GM21526 (cell line): ENCODE measurements at regions not wholly inside any gene's neighbourhood (a gene's known extent, or its start where the extent isn't known, plus 50 kb on each side); places are given as distances from the start of the nearest gene placed in this dataset.

Source experiments
- ATAC-seq: cut with Tn5 transposase; IDR thresholded peaks from one replicate; pipeline ENCODE4 v1.9.1; 2021; ENCODE audit warnings: moderate library complexity; ENCODE audit not compliant: unreplicated experiment, low FRiP score

DNA sequence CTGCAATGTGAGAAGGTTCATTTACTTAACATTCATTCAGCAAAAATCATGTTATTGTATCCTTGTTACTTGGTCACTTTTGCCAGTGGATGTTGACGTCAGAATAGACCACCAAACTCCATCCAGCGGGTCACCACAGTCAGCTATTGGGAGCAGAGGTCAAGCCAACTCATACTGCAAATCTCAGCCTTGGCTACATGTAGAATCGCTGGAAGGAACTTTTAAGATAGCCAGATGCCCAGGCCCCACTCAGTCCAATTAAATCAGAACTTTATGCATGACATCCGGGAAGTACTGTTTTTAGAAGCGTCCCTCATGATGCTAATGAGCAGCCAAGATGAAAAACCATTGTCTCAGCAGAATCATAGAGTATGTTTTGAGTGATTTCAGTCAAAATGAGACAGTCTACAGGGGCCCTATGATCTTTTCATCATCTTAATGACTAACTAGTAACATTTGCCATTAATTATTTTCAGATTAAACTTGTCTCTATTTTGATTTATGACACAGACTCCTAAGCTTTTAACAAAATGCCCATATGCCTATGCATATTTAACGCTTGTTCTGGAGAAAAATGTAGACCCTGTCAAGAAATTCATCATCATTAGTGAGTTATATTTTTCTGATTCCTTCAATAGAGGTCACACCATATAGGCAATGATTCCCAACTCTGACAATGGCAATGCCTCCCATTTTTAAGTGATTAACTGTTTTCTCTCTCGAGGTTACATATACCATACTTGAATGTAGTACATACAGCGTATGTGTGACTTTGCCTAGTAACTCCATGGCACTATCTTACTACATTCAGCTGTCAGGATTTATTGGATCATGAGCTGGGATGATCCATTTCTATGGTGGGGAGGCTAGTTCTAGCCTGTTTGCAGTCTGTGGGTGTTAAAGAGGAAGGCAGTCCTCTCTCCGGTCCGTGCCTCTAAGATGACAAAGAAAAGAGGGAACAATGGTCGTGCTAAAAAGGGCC is 63.7 kb upstream of the CCBE1 start:
- ATAC-seq, result no peak

DNA sequence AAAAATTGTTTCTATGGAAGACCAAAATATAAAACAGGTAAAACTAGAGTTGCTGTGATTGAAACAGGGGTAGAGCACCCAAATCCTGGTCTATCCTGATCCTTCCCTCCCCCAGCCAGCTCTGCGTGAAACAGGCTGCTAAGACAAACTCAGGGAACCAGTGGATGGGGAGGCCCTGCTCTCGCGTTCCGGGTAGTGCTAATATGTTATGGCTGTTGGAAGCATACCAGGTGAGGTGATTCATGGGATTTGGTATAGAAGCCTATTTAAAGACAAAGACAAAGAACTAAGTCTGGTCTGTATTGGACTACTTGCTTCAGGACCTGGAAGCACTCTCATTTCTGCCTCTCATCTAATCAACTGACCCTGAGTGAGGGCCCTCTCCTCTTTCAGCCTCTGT is 63.0 kb upstream of the CCBE1 start:
- no peak for ATAC-seq

DNA sequence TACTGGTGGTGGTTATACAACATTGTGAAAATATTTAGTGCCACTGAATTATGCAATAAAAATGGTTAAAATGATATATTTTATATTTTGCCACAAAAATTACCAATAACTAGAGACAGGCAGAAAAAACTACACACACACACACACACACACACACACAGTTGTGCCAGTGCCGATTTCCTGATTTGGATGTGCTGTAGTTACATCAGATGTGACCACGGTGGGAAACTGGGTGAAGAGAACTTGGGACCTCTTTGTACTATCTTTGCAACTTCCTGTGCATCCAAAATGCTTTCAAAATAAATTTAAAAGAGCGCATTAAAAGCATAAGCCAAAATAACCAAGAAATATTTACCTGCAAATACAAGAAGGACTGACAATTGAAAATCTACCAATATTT is 61.6 kb upstream of the CCBE1 start:
- ATAC-seq, result no peak

DNA sequence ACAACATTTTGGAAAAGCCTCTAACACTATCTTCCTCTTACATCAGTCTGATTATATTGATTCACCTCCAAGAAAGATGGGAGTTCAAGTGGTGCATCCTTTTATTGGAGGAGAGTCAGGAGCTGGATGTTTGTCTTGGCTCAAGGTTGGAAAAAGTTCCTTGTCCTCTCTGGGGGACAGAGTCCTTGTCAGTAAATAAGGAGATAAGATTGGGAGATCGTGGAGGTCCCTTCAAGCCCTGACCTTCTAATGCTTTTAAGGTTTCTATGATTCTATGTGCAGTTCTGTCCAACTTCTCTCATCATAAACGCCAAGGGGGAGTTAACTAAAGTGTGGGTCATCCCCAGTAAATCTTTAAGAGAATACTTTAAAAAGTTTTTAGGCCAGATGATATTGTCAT is 60.9 kb upstream of the CCBE1 start:
- ATAC-seq, result no peak

DNA sequence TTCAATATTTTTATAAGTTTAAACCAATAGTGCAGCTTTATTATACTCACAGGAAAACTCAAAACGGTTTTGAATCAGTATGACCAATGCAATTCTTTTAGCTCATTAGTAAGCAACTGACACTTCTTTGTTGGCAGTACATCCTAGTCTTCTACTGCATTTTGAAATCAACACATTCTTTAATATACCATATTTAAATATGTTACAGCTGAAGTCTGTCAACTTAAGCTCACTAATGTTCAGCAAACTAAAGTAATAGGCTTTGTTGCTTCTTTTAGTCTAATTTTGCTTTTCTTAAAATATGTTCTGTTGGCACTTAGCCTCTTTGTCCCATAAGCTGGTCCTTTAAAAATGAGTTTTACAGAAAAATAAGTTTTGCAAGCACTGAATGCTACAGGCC is 55.4 kb upstream of the CCBE1 start:
- no peak for ATAC-seq

DNA sequence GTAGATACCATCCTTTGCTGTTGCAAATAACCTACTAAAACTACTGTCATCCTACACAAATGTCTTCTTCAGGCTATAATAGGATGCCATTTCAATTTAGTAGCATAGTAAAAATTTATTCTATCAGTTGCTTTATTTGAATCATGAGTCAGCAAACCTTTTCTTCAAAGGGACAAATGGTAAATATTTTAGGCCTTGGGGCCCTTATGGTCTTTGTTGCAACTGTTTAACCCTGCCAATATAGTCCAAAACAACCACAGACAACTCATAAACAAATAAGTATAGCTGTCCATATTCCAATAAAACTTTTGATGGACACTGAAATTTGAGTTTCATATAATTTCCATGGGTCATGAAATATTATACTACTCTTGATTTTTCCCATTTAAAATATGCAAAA is 54.0 kb upstream of the CCBE1 start:
- no peak for ATAC-seq

DNA sequence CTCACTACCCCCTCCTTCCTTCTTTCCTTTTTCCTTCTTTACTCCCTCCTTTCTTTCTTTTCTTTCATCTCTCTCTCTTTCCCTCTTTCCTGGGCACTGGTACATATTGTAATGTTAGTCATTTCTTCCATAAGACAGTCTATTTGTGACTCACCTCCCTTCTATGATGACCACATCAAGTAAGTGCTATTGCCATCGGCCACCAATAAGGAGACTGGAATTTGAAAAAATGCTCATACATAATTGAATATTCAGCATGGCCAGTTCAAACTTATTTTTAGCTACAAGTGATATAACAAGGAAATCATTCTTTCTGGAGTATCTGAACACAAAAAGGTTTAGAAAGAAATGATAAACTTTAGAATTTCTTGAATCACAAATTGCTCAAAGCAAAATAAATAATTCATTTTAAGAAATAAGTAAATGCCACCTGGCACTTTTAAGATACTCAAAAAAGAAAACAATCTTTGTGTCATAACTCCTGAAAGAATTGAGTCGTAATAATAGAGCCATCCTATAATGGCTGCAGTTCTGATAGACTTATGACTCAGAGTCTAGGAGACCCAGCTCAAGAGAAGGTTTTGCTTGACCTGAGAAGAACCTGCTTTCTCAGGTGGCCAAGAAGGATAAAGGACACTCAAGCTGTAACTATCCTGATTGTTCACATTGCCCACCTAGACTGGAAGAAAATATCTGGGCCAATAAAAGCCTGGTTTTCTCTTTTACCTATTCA is 51.6 kb upstream of the CCBE1 start:
- ATAC-seq, result no peak
